NCI-H2196 treated with DMSO at 0.1 percent for 48 hours (cell line): ENCODE measurements at regions not wholly inside any gene's neighbourhood (a gene's known extent, or its start where the extent isn't known, plus 50 kb on each side); places are given as distances from the start of the nearest gene placed in this dataset.

Experiments used
- DNase-seq: peaks from one replicate; lab custom pipeline; 2025; ENCODE audit not compliant: unreplicated experiment; lab: John Stamatoyannopoulos, UW

DNA sequence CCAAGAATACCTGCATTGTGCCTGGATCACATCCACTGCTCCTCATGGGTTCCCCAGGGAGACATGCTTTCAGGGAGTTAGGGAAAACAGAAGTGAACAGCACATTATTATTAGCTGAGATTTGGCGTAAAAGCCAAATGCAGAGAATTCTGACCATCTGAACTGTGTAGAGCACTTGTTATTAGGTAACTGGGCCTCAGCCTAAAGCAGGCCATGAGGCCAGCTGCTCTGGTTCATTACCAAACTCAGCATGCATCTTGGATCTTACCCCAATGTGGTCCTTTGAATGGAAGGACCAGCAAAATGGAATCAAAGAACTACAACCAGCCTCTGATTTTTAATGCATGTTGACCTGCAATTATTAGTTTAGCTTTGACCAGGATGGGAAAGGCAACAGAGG is 322.3 kb downstream of the KCNS3 start:
- no peak for DNase-seq

DNA sequence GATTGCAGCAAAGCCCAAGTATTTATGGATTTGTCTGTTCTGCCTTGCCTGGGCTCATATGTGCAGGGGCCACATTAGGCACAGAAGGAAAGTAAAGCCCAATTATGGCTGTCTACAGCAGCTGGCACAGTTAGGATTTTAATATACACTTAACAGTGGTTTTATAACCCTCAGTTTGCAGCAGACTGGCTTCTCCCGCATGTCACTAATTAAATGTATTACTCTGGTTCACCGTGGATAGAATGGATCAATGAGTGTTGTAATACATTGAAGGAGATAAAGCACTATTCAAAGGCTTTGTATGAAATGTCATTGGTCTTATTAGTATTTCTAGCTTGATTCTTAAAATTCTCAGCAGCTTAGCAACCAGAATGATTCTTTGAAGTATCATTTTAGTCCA is 320.2 kb downstream of the KCNS3 start:
- no peak for DNase-seq

DNA sequence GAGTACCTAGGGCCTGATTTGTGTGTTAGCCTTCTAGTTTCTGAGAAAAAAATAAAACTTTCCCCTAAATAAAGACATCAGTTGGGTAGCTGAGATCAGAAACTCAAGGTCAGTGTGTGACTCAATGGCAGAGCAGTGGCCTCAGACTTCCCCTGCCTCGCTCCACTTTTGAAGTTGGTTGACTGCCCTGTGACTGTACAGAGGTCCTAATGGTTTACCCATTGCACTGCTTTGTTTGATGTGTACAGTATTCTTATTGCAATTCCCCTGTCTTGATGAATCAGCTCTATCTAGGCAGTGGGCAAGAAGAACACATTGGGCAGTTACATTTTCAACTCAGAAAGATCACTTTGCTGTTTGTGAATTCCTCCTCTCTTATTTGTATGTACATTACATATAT is 315.7 kb downstream of the KCNS3 start:
- DNase-seq, result no peak

GRCh38 chr2:18186816-18187613 is 308.5 kb downstream of the KCNS3 start:
- DNase-seq, result no peak

GRCh38 chr2:18182861-18183260 is 304.4 kb downstream of the KCNS3 start:
- DNase-seq, result no peak

- DNase-seq, result no peak
Observed at GRCh38 chr2:18180912-18181311, 302.4 kb downstream of the KCNS3 start.

DNA sequence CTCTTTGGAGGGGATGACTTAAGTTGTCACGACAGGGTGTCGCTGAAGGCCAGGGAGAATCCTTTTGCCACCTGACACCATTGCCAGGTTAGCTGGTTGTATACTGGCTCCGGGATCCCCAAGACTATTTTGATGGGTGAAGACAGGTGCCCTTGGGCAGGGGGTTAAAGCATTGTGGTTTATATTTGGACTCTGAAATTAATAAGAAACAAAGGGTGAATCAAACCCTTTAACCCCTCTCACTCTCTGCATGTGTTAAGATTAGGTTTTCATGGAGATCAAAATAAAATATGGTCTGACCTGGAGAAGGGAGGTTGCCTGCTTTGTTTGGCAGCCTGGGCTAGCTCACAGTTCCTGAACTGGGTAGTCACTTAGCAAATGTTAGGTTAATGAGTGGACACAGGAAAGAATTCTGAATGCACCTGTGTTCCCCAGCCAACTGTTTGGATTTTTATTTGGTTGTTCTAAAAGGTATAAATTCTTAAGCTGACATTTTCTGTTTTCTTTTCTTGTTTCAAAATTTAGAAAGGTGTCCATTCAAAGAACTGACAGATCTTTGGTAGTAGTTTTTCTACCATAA is 301.7 kb downstream of the KCNS3 start:
- DNase-seq, result no peak

GRCh38 chr2:18178736-18179349 is 300.4 kb downstream of the KCNS3 start:
- peak; percentile 3 for DNase-seq

- DNase-seq, result no peak
Observed at GRCh38 chr2:18176679-18177215, 298.3 kb downstream of the KCNS3 start.

DNA sequence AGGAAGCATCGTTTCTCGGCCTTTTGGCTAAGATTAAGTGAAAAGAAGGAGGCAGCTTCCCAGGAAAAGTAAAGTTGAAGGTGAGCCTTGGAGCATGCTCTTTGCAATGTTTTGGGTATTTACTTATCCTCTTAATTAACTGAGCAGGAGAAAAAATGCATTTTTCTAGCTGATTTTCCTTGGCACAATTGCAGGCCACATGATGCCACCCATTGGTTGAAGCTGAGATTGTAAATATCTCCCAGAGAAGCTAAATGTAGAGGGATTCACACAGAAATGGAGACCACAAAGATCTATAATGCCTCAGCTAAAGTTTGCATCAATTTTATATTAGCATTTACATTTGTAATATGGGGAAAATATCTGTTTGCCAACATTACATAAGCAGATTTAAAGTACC is 294.1 kb downstream of the KCNS3 start:
- no peak for DNase-seq

GRCh38 chr2:18171191-18172139 is 293.0 kb downstream of the KCNS3 start:
- DNase-seq, result no peak

- DNase-seq, result no peak
Observed at GRCh38 chr2:18170642-18171041, 292.2 kb downstream of the KCNS3 start.

GRCh38 chr2:18169893-18170175 is 291.4 kb downstream of the KCNS3 start:
- no peak for DNase-seq

- no peak for DNase-seq
Observed at GRCh38 chr2:18169121-18169892, 290.8 kb downstream of the KCNS3 start.

DNA sequence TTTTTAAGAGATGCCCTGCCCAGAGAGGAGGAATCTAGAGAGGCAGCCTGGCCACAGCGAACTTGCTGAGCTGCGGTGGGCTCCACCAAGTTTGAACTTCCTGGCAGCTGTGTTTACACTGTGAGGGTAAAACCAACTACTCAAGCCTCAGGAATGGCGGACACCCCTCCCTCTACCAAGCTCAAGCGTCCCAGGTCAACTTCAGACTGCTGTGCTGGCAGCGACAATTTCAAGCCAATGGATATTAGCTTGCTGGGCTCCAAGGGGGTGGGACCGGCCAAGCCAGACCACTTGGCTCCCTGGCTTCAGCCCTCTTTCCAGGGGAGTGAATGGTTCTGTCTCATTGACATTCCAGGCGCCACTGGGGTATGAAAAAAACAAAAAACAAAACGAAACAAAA is 289.4 kb downstream of the KCNS3 start:
- DNase-seq, result no peak

DNA sequence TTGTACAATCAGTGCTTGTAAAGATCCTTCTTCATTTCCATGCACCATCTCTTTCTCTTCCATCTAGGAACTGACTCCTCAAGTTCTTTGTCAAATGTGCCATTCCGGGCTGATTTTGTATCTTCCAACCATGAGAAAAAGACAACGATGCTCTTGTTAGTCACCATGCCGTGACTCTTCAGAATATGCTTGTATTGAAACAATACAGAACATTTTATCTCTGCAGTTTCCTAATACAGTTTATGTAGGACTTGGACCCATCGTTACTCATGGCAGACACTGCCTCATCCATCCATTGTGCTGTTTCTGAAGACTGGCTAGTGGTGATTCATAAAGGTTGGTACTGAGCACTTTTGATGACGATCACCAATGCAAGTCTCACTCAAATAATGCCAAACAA is 283.2 kb downstream of the KCNS3 start:
- DNase-seq, result no peak

DNA sequence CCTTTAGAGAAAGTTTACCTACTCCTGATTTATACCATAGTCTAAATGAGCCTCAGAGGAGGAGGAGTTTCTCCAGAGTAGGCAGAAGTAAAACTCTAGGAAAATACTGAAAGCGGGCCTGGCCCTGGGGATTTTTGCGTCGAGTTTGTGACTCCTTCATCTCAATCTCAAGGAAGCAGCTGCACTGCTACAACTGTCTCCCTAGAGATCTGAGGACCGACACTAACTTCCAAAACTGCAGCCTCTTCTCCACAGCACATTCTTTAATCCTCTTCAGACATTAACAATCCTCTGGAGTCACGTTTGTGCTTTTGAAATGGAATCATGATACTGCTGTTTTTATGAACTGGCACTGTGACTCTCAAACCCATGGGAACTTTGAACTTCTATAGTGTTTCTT is 281.4 kb downstream of the KCNS3 start:
- DNase-seq, result no peak

GRCh38 chr2:18156421-18156820 is 278.0 kb downstream of the KCNS3 start:
- DNase-seq, result no peak

- no peak for DNase-seq
Observed at GRCh38 chr2:18156002-18156401, 277.5 kb downstream of the KCNS3 start.

DNA sequence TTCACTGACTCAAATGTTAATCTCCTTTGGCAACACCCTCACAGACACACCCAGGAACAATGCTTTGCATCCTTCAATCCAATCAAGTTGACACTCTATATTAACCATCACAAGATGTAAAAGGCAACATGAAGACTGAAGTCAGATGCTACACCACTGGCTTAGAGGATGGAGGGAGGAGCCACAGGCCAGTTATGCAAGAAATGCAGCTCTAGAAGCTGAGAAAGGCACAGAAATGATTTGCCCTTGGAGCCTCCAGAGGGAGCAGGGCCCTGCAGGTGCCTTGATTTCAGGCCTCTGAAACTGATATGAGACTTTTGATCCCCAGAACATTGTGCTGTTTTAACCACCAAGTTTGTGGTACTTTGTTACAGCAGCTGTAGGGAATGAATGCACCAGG is 276.3 kb downstream of the KCNS3 start:
- no peak for DNase-seq

DNA sequence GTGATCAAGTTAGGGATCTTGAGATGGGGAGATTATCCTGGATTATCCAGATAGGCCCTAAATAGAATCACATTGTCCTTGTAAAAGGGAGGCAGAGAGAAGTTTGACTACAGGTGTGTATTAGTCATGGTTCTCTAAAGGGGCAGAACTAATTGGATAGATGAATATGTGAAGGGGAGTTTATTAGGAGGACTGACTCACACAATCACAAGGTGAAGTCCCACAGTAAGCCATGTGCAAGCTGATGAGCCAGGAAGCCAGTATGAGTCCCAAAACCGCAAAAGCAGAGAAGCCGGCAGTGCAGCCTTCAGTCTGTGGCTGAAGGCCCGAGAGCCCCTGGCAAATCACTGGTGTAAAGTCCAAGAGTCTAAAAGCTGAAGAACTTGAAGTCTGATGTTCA is 275.8 kb downstream of the KCNS3 start:
- DNase-seq, result no peak
